DLD1 (cell line): ENCODE measurements at regions not wholly inside any gene's neighbourhood (a gene's known extent, or its start where the extent isn't known, plus 50 kb on each side); places are given as distances from the start of the nearest gene placed in this dataset.

Source experiments
- in situ Hi-C: cut with HindIII; loops from 2 replicates; pipeline ENCODE4 v1.10.0; 2017; ENCODE audit warnings: low sequenced_read_pairs

DNA sequence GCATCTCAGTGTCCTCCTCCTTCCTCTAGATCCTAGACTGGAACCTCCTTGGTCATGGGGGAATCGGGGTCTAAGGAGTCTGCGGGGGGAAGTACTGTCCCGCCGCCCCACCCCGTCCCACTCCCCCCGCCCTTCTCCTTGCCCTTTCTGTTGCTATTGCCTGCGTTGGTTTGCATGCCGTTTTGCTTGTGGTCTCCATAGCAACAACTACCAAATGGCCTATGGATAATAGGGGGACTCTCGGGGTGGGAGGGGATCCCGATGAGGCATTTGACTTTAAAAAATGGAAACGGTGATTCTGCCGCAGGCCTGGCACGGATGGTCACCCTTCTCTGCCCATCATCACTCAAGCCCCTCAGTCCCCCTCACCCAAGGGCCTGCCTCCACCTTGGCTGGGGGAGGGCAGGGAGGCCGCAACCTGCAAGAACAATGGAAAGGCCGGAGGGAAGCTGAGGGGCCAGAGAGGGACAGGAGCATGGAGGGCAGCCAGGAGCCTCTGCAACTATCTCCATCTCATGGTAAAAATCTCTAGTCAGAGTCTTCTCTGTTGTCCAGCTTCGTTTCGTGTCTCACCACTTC lies 231.4 kb upstream of the TNRC6C start:
- in situ Hi-C loops, result no loop called here

DNA sequence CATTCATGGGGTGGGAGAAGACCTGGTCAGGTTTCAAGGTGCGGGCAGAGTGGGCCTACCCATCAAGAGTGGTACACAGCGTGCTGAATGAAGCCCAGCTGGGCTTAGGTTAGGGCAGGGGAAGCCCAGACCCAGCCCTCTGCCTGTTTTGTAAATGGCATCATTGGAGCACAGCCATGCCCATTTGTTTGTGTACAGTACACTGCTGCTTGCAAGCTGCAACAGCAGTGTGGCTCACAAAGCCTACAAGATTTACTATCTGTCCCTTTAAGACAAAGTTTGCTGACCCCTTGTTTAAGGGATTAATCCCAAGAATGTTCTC lies 230.1 kb upstream of the TNRC6C start:
- in situ Hi-C loops, result no loop called here

DNA sequence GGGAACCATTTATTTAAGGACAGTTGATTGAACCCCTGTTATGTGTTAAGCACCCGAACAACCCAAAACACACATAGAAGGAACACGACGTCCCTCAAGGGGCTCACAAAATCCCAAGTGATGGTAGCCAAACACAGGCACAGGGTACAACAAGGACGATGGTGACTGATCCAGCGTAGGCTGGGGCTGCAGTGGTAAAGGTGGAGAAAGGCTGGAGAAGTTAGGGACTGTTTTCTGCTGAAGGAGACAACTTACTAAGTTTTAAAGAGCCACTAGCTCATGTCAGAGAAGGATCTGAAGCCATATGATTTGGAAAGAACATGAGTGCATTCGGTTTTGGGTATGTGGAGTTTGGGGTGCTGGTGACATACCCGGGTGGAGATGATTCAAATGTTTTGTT lies 229.6 kb upstream of the TNRC6C start:
- in situ Hi-C loops, result no loop called here

DNA sequence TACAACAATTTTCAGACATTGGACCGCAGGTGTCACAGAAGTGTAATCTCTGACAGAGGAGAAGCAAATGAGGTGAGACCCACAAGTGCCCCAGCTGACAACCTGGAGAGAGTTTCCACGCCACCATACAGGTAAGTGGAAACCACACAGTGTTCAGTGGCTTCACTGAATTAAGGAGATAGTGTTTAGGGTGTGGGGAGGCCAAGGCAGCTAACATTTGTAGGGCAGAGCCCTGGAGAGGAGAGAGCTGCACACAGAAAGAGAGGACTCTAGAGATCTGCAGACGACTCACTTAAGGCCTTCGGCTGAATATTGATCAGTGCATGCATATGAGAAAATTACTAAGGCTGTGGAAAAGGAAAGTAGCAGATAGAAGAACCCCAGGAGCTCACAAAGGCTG lies 228.9 kb upstream of the TNRC6C start:
- in situ Hi-C loops, result no loop called here

DNA sequence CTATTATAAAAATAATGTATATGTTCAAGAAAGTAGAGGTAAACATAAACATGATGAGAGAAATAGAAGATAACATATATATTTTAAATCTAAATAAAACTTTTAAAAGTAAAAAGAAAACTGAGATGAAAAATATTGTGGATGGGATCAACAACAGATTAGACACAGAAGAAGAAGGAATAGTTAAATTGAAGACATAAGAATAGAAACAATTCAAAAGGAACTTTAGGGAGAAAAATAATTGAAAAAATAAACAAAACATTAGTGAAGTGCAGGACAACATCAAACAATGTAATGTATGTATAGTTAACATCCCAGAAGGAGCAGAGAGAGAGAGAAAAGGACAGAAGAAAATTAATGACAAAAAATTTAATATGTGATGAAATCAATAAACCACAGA lies 228.1 kb upstream of the TNRC6C start:
- in situ Hi-C loops, result loop anchor here (10.0 kb wide), 1 partner anchor 186 kb away; no protein-coding TSS in a partner anchor

DNA sequence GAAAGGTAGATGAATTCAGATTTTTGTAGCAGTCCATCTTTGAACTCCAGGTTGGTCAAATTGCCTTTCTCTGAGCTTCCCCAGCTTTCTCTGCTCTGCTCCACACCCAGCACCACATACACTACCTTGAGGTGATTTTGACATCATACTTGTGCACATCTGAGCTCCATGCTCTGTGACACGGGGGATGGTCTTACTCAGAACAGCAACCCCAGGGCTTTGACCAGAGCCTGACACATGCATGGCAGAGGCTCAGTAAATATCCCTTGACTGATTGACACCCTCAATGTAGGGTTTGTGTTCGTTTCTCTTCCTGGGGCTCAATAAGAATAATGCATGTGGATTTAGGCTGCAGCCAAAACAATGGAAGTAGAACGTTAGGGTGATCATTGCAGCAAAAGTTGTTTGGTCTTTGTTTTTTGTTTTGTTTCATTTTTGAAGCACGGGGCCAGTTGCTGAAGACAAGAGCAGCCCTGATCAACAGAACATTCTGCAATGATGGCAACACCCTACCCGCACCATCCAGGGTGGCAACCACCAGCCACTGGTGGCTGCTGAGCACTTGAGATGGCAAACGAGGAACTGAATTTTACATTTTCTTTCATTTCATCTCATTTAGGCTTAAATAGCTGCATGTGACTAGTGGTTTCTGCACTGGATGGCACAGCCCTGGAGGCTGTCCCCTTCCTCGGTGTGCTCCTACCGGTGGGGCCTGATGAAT lies 224.8 kb upstream of the TNRC6C start:
- in situ Hi-C loops, result loop anchor here (10.0 kb wide), 1 partner anchor 189 kb away; no protein-coding TSS in a partner anchor

DNA sequence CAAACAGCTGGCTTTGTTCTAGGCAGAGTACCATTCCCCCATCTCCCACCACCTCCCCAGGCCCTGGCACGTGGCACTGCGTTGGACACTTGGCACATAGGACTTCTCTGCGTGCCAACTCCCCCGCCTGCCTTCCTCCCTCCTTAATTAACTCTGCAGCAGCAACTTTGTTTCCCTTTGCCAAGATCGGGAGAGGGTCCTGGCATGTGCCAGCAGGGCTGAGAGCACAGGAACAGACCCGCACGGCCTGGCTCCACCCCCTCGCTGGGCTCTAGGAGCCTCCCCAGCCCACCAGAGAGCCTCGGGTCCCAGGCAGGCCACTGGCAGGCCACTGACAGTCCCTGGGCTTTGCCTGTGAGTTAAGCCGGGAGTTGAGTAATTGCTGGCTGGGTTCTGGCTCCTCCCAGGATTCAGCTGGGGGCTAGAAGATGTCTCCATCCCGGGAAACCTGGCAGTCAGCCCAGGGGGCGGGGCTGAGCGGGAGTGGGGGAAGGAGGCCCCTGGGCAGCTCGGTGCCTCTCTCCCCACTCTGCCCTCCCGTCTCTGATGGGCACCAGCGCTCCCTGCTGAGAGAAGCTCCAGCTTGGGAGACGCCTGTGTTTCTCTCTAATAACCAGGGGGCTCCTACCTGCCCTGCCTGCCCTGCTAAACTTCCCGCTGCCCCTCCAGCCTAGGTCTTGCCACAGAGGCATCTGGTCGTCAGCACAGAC lies 224.0 kb upstream of the TNRC6C start:
- in situ Hi-C loops, result loop anchor here (10.0 kb wide), 1 partner anchor 190 kb away; no protein-coding TSS in a partner anchor

DNA sequence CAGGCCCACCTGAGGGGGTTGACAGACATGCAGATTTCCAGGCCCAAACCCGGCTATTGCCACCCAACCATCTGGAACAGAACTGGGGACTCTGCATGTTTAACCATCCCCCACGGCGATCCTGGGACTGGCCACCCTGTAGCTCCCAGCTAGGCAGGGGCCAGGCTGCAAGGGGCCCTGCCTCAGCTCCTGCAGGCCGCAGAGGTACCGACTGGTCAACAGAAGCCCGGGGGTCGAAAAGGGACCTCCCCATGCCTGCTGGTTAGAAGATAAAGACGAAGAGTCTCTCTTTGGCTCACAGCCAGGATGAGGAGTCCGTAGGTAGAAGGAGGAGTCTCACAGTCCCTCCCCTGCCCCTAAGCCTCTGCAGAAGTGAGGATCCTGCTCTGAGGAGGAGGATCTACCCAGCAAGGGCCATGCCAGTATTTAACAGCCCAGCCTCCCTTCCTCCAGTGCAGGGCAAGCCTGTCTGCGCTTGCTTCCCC lies 223.4 kb upstream of the TNRC6C start:
- in situ Hi-C loops, result loop anchor here (10.0 kb wide), 1 partner anchor 190 kb away; no protein-coding TSS in a partner anchor

DNA sequence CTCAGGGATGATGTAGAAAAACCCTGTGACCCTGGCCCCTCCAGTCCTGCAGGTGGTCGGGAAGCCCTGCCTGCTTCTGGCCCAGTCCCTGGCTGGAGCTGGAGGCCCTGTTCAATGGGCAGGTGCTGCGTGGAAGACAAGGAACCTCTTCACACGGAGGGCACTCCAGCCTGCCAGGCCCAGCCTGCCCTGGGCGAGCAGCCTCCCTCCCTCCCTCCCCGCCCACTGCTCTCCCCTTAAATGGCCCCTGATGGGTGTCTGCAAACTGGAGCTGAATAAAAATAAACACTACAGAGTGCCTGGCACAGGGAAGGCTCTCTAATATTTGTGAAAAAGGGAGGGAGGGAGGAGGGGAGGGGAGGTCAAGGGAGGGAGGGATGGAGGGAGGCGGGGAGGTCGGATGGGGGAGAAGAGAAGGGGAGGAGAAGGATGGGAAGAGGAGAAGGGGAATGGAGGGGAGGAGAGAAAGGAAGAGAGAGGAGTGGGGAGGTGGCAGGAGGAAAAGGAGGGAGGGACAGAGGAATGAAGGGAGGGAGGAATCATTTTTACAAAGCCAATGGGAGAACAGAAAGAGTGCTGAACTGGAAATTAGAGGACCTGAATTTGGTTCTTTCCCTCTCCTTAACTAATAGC lies 222.8 kb upstream of the TNRC6C start:
- in situ Hi-C loops, result loop anchor here (10.0 kb wide), 1 partner anchor 191 kb away; no protein-coding TSS in a partner anchor

DNA sequence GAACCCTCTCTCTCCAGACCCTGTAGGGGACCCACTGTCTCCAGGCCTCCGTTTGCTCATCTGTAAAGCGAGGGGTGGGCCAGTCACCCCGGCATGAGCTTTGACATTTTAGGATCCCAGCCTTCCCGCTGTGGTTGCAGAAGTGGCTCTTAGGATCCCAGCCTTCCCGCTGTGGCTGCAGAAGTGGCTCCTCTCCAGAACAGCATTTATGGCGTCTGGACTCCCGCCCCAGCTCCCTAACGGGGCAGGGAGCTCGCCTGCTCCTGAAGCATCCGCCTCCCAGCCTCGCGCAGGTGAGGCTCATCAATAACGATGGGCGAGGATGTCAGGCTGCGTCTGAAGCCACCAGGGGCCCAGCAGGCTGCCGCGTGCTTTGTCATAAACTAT lies 222.3 kb upstream of the TNRC6C start:
- in situ Hi-C loops, result loop anchor here (10.0 kb wide), 1 partner anchor 191 kb away; no protein-coding TSS in a partner anchor

DNA sequence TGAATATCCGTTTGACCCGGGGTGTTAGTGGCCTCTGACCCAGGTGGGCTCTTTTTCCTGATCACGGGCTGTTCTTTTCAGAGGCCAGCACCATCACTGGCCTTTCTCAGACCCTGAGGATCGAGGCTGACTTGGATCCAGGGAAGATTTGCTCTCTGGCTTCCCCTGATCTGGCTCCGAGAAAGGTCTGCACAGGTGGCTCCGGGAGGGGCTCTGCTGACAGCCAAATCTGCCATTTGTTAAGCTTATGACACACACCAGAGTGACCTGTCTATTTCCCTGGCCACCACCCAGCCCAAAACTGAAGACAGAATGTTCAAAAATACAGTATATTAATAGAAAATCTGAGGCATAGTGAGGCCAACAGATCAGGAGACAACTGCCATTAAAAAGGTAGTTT lies 221.8 kb upstream of the TNRC6C start:
- in situ Hi-C loops, result loop anchor here (10.0 kb wide), 1 partner anchor 192 kb away; no protein-coding TSS in a partner anchor

DNA sequence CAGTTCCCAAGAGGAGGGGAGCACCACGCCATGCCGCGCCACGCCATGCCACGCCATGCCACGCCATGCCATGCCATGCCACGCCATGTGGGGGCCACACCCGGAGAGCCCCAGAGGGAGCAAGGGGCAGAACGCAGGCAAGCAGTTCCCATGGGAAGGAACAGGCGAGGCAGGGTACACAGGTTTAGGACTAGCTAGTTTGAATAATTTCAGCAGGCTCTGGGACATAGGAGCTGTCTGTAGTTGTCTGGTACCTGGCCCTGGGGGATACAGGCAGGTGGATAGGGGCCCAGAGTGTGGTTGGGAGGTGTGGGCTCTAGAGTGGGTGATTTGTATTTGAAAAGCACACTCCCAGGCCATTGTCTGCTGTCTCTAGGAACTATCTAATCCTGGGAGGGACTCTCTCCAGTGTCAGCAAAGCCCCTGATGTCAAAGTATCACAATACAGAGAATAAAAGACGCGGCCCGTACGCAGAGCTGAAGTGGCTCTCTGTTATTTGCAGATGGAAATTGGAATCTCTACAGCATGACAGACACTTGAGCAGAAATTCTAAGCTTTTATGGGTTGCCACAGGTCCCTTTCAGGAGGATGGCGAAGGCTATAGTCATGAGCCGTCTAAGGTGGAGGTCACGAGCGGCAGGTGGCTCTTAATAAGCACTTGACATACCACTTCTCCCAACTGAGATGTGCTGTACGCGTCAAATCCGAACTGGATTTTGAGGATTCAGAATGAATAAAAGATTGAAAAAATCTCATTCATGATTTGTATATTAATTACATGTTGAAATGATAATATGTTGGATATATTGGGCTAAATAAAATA lies 220.8 kb upstream of the TNRC6C start:
- in situ Hi-C loops, result loop anchor here (10.0 kb wide), 1 partner anchor 193 kb away; no protein-coding TSS in a partner anchor

DNA sequence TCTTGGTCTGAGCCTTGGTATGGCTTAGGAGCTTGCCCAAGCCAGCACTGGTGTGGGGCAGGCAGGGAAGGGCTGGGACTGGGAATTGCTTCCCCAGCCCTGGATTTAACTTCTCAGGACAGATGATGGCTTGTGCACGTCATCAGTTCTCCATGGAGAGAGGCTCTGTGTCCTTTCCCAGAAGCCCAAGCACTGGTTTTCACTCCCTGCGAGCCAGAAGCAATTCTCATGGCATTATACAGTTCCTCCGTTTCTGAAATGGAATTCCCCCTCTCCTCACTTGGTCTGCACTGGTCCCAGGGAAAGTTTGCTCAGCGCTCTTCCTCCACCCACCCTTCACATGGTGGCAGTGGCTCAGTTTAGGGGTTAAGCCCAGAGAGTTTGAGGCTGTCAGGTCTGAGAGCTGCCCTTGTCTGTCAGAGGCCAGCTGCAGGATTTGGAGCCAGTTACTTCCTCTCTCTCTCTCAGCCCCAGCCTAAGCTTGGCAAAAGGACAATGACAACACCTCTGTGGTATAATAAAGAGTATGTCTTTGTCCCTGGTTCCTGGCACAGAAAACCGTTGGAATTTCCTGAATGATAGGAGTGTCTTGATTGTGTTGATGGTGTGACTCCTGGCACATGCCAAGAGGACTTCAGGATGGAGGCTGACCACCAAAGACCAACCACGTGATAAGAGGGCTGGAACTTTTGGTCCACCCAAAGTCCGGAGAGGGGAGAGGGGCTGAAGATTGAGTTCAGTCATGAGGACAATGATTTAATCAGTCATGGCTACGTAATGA lies 219.6 kb upstream of the TNRC6C start:
- in situ Hi-C loops, result loop anchor here (10.0 kb wide), 1 partner anchor 194 kb away; no protein-coding TSS in a partner anchor

DNA sequence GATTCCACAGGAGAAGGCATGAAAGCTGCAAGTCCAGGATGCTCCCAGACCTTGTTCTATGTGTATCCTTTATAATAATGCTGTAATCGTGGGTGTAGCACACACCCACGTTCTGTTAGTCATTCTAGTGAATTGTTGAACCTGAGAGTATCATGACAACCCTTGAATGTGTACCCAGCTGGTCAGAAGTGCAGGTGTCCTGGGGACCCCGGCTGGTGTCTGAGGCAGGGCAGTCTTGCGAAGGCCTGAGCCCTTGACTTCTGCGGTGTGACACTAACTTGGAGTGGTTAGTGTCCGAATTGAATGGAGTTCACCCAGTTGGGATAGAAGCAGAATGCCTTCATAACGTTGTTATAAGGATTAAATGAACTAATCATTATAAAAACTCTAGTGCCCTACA lies 218.0 kb upstream of the TNRC6C start:
- in situ Hi-C loops, result no loop called here

DNA sequence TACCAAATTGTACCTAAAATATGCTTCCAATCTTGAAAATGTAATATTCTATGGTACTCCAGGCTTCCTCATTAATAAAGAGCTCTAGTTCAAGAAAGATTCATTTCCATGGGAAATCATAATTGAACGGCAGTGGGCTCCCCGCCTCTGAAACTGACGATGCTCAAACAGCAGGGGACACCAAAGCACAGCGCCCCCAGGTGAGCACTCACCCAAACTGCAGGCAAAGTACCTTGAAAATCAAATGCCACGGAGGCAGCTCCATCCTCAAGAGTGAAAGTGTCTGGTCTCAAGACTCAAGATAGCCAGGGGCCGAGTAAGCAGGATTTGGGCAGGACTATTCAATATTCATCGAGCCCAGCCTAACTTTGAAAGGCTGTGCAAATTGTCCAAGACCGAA lies 217.4 kb upstream of the TNRC6C start:
- in situ Hi-C loops, result no loop called here

DNA sequence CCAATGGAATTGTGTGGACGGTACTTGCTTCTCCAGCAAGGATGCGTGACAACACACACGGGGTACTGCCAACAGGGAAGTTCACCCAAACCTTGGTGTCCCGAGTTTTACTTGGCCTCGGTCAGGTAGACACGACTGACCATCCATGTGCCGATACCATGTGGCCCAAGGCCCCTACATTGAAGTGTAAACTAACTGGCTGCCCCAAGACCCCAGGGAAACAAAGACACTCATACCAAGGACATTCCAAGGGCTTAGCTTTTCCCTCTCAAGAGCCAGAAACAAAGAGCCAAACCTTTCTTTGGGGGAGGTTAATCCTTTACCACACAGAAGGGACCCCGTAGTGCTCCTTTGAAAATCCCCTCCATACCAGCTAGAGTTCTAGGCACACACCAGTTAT lies 215.9 kb upstream of the TNRC6C start:
- in situ Hi-C loops, result no loop called here

DNA sequence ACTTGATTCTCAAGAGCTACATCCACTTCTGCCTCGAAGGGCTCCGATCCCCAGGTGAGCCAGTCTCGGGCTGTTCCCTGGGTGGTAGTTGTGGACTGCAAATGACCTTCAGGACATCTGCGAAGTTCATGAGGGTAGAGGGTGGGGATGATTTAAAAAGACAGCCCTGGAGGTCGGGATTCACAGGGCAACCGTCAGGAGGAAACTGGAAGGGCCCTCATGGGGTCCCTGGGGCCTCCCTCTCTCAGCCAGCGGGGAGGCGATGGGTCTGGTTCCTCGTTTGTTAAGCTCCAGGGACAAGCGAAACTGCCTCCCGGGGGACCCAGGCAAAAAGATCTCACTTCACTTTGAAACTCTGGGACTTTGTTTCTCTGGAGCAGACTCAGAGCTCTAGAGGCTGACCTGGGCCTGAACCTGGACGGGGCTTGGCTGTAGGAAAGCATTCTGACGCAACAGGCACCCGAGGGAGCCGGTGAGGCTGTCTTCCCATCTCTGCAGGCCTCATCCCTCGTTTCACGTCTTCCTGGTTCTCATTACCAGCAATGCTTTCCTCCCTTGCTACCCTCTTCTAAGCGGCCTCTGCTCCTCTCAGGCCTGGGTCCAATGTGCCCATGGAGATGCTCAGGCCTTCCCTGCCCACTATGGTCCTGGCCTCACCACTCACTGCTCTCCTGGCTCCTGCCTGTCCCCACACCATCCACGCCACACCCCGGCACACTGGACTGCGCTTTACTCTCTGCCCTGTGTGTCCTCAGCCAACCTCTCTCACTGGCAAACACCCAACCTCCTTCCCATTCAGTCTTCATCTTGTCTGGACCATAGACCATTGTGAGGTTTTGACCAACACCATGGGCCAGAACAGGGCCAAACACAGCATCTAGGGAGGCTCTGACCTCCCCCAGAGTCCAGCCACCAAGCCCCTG lies 214.2 kb upstream of the TNRC6C start:
- in situ Hi-C loops, result no loop called here

DNA sequence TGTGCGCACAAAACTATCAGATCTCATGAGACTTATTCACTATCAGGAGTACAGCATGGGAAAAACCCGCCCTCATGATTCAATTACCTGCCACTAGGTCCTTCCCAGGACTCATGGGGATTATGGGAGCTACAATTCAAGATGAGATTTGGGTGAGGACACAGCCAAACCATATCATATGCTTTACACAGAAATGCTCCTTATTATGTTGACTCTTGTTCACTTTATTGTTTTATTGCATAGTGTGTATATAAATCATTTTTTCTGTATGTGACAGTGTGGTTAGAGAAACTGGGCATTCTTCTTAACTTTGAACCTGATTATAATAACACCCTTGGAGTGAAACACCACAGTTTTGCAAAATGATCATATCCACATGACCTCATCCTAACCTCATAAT lies 212.8 kb upstream of the TNRC6C start:
- in situ Hi-C loops, result no loop called here
